GM12872 (cell line): ENCODE measurements at regions not wholly inside any gene's neighbourhood (a gene's known extent, or its start where the extent isn't known, plus 50 kb on each side); places are given as distances from the start of the nearest gene placed in this dataset.

ENCODE experiments used
- TF ChIP-seq, protein P1 (sequence below): IDR thresholded peaks from 3 replicates; pipeline ENCODE4 v1.5.1; 2011; ENCODE audit warnings: low read depth, mild to moderate bottlenecking, low read length, moderate library complexity; ENCODE audit not compliant: insufficient read depth

DNA sequence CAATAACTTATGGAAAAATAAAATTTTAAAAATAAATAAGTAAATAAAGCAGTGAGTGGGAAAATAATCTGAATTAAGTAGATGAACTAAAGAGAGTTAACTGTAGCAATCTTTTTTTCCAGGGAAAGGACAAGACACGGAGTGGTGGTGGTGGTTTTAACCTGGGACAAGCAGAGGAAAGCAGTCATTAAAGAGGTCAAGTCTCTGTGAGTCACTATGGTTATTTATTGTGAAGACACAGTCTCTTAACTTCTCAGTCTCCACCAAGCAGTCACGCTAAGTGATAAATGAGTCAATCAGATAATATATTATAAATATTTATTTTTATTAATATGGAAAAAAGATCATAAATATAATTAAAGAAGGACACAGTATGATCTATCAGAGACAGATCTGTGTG, 228.1 kb upstream of the MEOX2 start:
- TF ChIP-seq, protein P1, sequence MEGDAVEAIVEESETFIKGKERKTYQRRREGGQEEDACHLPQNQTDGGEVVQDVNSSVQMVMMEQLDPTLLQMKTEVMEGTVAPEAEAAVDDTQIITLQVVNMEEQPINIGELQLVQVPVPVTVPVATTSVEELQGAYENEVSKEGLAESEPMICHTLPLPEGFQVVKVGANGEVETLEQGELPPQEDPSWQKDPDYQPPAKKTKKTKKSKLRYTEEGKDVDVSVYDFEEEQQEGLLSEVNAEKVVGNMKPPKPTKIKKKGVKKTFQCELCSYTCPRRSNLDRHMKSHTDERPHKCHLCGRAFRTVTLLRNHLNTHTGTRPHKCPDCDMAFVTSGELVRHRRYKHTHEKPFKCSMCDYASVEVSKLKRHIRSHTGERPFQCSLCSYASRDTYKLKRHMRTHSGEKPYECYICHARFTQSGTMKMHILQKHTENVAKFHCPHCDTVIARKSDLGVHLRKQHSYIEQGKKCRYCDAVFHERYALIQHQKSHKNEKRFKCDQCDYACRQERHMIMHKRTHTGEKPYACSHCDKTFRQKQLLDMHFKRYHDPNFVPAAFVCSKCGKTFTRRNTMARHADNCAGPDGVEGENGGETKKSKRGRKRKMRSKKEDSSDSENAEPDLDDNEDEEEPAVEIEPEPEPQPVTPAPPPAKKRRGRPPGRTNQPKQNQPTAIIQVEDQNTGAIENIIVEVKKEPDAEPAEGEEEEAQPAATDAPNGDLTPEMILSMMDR, result no peak

- TF ChIP-seq, protein P1, result no peak
Measured at GRCh38 chr7:15906436-15906835, 220.0 kb upstream of the MEOX2 start.

GRCh38 chr7:15905251-15906040, 219.0 kb upstream of the MEOX2 start:
- TF ChIP-seq, protein P1, result no peak

DNA sequence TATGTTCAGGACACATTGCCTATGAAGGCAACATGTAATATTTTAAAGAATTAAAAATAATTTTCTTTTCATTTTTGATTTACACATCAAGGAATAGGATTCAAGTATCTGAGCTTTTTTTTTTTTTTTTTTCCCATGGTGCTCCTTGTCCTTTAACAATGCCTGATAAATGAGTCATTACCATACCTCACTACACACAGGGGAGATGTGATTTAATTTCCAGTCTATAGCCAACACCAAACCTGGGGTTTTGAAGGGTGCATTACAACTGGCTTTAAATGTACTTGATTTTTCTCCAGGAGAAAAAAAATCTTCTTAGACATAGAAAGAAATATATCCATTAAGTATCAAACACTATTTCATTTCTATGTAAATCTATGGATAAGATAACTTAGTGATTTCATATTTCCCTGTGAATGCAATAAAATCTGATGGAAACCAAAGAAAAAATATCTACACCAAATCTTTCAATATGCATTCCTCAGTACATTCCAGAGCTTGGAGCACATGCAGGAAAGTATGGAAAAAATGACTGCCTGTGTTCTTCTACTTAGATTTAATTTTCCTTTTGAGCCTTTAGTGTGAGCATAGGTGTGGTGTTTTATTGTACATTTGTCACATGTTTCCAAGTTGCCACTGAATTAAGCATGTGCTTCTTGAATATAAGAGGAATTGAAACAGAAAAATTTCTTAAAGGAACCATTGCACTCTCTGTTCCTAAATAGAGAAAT, 204.8 kb upstream of the MEOX2 start:
- TF ChIP-seq, protein P1, result no peak

DNA sequence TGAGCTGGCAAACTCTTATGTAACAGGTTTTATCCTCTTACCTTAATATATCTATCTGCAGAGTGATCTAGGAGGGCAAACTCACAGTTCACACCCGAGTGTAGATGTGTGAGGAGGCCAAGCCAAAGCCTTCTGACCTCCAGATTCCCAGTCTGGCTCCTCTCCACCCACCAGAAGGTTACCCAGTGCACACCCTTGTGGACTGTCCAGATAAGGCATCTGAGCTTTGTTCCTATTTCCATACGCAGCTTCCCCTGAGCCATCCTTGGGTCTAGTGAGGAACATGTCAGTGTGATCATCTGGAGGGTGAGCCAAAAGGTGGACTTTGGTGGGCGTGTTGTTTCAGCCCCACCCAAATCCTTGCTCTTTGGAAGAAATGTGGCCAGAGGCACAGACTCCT, 203.0 kb upstream of the MEOX2 start:
- TF ChIP-seq, protein P1, result peak; percentile 21; the same call in 1 of the 3 replicates

DNA sequence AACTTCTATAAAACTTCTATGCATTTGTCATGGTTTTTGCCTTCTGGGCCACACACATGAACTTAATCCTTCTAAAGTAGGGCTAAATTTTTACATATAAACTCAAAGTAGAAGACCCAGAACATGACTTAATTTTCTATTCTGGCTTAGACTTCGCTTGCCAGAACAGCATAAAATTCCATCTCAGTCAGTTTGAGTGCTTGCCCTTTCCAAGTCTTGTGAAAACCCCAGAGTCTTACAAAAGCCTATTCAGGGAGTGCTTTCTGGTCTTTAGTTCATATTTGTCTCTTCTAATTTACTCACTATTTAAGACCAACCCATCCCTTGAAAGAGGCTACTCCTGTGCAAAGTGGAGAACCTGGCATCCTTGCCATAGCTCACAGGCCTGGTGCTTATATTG, 201.6 kb upstream of the MEOX2 start:
- TF ChIP-seq, protein P1, result no peak

DNA sequence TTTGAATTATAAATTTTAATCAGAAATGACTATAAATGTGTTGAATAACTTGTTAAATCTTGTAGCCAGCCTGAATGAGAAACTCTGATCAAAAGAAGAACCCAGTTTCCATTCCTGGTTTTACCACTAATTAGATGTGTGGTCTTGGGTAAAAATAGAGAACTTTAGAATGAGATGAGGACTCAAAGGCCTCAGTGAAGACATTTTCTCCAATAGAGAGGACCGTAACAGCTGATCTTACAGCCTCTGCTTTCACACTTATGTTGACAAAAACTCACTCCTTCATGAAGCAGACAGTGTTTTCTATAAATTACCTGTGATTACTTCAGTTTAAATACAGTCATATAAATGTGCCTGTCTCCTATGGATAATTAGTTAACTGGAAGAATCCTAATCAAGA, 200.1 kb upstream of the MEOX2 start:
- TF ChIP-seq, protein P1, result no peak
